GM18502 (cell line): ENCODE measurements at regions not wholly inside any gene's neighbourhood (a gene's known extent, or its start where the extent isn't known, plus 50 kb on each side); places are given as distances from the start of the nearest gene placed in this dataset.
"Not testable (repeated sequence)": the region's sequence is repeated elsewhere in the genome, so short reads cannot be mapped to it uniquely, and the experiment has no call there.

Experiments
- ATAC-seq: cut with Tn5 transposase; IDR thresholded peaks from one replicate; pipeline ENCODE4 v1.9.1; 2021; ENCODE audit warnings: mild to moderate bottlenecking; ENCODE audit not compliant: unreplicated experiment, poor library complexity

GRCh38 chr21:5101749-5102148 lies 5419.6 kb upstream of the TPTE start:
- ATAC-seq: peak; percentile 59

DNA sequence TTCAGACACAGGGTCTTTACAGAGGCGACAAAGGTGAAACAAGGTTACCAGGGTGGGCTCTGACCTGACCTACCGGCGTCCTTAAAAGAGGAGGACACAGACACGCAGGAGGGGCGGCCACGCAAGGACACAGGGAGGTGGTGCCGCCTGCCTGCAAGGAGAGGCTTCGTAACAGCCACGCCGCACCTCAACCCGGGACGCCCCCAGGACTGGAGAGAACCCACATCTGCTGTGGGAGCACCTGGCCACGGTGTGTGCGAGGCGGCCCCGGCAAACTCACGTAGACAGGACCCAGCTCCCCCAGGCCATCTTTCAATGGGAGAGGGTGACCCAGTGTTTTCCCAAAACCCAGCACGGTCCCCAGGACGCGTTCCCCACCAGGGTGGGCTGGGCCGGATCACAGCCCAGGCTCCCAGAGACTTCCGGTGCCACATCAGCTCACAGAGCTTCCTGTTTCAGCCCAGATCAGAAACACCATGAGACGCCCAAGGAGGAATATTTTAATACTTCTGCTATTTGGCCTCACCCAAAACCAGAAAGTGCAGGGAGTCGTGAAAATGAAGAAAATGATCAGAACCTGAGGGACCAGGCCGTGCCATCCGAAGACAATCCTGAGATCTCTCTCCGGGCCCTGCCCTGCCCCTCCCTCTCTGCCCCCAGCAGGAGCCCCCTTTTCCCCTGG lies 5417.4 kb upstream of the TPTE start:
- not testable (repeated sequence) for ATAC-seq

DNA sequence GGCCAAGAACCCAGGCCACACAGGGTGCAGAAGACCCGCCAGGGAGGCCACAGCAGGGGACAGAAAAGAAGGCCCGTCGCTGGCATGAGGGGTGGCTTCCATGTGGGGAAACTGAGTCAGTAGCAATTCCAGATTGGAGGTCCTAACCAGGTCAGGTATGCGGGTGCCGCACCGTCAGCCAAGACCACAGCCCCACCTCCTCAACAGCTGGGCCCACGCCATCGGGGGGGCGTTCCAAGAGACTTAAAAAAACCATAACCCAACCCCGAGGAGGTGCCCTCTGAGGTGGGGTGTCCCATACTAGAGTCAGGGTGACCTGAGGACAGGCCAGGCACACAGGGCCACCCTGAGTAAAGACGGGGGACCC lies 5416.8 kb upstream of the TPTE start:
- not testable (repeated sequence) for ATAC-seq

DNA sequence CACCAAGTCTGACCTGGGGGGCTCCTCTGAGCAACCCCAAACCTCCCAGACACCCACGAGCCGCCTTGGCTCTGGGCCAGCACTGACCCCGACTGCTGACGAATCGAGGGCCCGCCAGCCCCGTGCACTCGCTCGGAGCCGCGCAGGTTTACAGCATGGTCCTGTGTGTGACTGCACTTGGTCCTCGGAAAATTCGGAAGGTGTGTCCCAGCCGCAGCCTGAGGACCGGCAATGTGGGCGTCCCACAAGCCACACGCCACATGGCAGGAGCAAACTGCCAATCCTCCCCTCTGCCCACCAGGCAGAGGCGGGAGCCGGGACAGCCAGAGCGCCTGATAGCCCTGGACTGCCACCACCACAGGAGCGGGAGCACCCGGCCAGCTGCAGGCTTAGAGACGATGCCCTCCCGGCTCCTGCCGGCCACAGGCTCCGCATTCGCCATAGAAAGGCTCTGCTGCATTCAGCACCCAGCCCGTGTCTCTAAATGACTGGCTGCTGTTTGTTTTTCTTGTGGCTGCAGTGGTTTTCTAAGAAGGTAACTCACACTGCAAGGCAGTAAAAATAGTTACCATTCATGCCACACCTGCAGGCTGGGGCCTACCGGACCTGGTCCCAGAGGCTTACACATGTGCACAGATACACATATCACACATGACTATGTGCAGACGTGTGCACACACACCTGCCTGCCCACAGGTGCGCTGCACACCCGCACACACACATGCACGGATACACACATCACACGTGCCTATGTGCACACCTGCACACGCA lies 5415.3 kb upstream of the TPTE start:
- not testable (repeated sequence) for ATAC-seq

GRCh38 chr21:5106767-5107464 lies 5414.5 kb upstream of the TPTE start:
- not testable (repeated sequence) for ATAC-seq

DNA sequence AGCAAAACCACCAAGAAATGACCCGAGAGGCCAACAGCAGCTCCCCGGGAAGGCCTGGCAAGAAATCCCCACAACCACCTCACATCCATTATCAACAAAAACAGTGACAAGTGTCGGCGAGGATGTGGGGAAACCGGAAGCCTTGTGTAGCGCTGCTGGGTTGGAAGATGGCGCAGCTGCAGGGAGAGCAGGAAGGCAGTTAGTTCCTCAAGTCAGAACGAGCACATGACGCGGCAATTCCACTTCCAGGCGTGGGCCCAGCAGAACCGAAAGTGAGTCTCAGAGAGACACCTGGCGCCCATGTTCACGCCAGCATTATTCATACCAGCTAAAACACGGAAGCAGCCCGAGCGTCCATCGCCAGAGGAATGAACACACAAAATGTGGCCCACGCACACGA lies 5413.7 kb upstream of the TPTE start:
- not testable (repeated sequence) for ATAC-seq

GRCh38 chr21:5108048-5108775 lies 5413.2 kb upstream of the TPTE start:
- not testable (repeated sequence) for ATAC-seq

DNA sequence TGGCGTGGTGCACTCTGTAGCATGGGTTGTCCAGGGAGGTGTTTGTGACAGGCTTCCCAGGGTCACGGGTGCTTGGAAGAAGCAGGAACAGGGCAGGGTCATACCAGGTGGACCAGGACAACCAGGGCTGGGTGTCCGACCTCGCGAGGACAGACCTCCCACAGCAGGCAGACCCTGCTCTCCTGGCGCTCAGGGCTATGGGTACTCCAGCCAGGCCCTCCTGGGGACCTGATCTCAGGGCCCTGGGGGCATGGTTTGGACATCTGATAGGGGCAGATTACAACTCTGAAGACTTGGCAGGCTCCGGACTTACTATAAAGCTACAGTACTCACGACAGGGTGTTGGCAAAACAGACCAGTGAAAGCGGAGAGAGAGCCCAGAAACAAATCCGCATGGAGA lies 5410.2 kb upstream of the TPTE start:
- ATAC-seq: not testable (repeated sequence)

DNA sequence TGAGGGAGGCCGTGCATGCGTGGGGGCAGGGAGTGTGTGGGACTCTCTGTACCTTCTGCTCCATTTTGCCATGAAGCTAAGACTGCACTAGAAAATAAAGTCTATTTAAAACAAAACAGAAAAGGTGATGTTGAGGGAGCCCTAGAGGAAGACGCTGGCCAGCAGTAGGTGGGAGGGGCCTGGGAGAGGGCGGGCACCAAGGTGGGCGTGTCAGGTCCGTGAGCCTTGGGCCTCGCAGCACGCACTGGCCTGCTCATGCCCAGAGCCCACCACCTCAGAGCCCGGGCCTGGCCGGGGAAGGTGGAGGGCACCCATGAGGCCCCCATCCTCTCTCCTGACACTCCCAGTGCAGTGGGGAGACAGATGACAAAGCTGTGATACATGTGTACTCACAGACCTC lies 5408.3 kb upstream of the TPTE start:
- ATAC-seq: not testable (repeated sequence)

GRCh38 chr21:5114468-5114867 lies 5406.9 kb upstream of the TPTE start:
- not testable (repeated sequence) for ATAC-seq

DNA sequence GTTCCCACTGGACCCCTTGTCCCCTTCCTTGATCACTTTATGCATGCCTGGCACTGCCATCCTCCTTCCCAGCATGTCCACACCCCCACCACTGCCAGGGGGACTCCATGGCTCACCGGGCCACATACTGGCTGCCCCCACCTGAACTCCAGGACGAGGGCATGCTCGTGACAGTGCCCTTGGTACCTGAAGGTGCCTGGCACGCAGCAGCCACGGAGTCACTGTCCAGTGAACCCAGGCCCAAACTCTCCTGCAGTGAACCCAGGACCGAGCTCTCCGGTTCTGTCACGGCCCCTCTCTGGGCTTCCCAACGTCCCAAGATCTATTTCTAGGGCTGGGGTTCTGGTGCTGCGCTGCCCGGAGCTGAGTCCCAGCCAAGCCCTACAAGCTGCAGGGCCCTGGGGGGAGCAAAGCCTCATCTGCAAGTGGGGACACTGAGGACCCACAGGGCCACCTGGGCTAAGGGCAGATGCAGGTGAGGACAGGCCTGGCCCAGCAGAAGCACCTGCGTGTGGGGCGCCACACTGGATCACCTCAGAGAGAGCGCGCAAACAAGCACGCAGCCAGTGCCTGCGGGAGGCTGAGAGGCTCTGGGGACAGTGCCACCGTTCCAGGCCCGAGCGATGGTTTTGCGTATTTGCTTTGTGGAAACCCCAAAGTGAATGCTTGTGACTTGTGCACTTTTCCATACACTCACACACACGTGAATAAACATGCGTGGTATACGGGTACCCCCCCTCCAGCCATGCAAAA lies 5406.3 kb upstream of the TPTE start:
- ATAC-seq: not testable (repeated sequence)

- peak; percentile 2 for ATAC-seq
These were observed 5405.6 kb upstream of the TPTE start for GRCh38 chr21:5115646-5116343.

DNA sequence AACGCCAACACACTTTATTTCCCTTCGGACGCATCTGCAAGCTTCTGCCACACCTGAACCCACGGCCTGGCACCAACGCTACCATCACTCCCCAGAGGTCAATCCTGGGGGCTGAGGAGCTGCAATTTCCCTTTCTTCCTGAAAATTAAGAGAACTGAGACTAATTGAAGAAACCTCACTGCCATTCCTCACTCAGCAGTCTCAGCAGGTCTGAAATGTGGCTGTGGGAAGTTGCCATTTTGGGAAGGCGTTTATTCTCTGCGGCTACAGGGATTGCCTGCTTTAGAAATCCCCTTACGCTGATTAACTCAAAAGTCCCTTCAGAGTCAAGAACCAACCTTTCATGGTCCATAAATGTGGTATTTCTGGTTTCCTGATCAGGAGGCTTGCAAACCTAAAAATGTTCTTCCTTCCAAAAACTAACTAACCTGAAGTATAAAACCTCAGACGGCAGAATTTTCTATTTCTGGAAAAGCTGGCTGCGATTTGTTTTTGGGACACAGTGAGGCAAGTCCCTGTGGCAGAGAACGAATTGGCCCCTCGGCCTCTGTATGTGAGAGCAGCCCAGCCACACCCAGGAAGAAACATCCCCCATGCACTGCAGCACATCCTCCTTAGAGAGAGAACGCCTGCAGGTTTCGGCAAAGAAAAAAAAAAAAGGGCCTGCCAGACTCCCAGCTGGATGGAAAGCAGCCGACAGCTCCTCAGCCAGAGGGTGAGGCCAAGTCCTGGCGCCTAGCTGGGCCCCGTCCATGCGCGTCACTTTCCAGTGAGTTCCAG lies 5404.8 kb upstream of the TPTE start:
- peak; percentile 46 for ATAC-seq

DNA sequence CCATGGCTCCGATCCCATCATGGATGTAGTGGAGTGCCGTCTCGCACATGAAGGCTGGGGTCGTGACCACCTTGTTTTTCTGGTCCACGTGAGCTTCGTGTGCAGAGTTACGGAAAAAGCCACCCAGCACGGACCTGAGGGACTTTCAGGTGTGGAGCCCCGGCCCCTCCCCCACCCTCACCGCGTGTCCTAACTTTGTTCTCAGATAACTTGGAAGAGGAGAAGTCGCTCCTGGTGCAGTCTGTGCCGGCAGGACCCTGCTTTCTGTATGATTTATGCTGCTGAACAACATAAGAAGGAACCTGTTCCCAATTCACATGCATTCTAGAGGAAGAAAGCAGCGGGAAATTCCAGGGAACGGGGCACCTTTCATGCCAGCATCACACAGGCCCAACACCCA lies 5404.2 kb upstream of the TPTE start:
- ATAC-seq: not testable (repeated sequence)

DNA sequence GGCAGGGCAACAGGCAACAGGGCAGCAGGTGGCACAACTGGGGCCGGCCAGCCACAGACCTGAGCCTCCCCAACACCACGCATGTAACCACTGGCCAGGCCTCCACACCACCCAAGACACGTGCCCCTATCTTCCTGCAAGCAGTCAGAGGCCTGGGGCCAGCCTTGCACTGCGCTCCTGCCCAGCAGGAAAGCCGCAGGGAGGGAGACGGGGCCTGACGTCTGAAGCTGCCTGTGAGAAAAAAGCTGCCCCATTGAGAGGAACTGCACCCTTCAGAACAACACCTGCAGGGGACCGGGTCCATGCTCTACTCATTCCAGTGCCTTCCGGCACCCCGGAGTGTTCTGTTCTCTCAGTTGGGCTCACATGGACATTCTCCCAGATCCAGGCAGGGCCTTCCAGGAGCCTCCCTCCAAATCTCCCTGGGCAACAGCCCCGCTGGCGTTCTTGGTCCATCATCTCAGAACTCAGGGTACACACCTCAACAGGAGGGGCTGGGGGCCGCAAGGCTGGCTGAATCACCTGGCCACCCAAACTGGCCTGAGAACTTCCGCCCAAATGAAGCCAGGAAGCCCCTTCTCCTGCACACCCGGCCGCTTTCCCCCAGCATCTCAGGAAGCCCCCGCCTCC lies 5403.6 kb upstream of the TPTE start:
- ATAC-seq: not testable (repeated sequence)

- not testable (repeated sequence) for ATAC-seq
These were observed 5403.1 kb upstream of the TPTE start for GRCh38 chr21:5118296-5118679.

GRCh38 chr21:5119179-5119578 lies 5402.2 kb upstream of the TPTE start:
- not testable (repeated sequence) for ATAC-seq

GRCh38 chr21:5121399-5121798 lies 5400.0 kb upstream of the TPTE start:
- ATAC-seq: not testable (repeated sequence)
